ENCODE measurements at regions not wholly inside any gene's neighbourhood (a gene's known extent, or its start where the extent isn't known, plus 50 kb on each side); places are given as distances from the start of the nearest gene placed in this dataset.

DNA sequence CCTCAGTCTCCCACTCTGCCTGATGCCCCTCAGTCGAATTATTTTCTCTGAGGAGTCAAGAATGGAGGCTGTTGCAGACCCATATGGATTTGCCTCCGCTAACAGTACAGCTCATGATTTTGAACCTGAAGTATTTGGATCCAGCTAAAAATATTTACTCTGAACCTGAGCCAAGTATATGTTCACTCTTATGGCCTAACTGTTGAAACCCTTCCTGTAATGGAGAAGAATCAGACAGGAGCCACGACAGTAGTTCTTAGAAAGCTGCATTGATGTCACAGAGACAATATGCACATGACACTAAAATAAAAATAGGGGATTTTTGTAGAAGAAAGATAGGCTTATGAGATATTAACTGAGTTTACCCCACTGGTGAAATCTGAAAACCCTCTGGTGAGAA lies 1128.3 kb upstream of the FLRT2 start:
- no peak overlapping the region for H3K4me3 ChIP-seq
- no peak overlapping the region for H3K27ac ChIP-seq
- intact Hi-C loops (cut with DNase I) = no loop called here
- H3K9me3 ChIP-seq = no peaks in the 10 kb centered on the region
- no peaks in the 10 kb centered on the region for H3K36me3 ChIP-seq
- TF ChIP-seq POLR2AphosphoS5 (IDR thresholded peaks at IDR 0.05; ENCODE audit: insufficient read depth in 1 of 2, low read depth in 1 of 2) (no peak), POLR2A (IDR thresholded peaks at IDR 0.05) (no peak)
- TF ChIP-seq, protein P1, sequence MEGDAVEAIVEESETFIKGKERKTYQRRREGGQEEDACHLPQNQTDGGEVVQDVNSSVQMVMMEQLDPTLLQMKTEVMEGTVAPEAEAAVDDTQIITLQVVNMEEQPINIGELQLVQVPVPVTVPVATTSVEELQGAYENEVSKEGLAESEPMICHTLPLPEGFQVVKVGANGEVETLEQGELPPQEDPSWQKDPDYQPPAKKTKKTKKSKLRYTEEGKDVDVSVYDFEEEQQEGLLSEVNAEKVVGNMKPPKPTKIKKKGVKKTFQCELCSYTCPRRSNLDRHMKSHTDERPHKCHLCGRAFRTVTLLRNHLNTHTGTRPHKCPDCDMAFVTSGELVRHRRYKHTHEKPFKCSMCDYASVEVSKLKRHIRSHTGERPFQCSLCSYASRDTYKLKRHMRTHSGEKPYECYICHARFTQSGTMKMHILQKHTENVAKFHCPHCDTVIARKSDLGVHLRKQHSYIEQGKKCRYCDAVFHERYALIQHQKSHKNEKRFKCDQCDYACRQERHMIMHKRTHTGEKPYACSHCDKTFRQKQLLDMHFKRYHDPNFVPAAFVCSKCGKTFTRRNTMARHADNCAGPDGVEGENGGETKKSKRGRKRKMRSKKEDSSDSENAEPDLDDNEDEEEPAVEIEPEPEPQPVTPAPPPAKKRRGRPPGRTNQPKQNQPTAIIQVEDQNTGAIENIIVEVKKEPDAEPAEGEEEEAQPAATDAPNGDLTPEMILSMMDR (IDR thresholded peaks at IDR 0.05) = no peak
- H3K27me3 ChIP-seq = no peaks in the 10 kb centered on the region
- DNase-seq (ENCODE audit: extremely low spot score in 2 of 2) = no peak
- H3K4me1 ChIP-seq = no peaks in the 10 kb centered on the region

DNA sequence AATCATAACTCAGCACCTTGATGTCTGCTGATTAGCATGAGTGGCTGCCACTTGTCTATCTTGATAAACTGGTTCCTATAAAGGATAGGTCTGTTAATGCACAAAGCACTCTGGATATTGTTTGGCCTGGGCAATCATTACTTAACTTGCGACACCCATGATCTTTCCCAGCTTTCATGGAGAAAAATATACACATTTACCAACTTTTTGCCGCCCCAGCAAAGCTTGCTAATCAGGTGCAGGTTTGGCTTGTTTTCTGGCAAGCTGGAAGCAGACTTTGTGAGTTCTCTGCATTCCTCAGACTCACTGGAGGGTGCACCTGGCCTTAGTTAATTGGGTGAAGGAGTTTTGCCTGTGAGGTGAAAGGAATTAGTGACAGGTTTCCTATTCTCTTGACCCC lies 1126.4 kb upstream of the FLRT2 start:
- TF ChIP-seq, protein P1 (IDR thresholded peaks at IDR 0.05) = no peak
- TF ChIP-seq POLR2AphosphoS5 (IDR thresholded peaks at IDR 0.05; ENCODE audit: insufficient read depth in 1 of 2, low read depth in 1 of 2) = no peak
- no peak for TF ChIP-seq POLR2A (IDR thresholded peaks at IDR 0.05)
- no peaks in the 10 kb centered on the region for H3K36me3 ChIP-seq
- H3K27me3 ChIP-seq = no peaks in the 10 kb centered on the region
- intact Hi-C loops (cut with DNase I) = no loop called here
- no peak overlapping the region for H3K27ac ChIP-seq
- DNase-seq (ENCODE audit: extremely low spot score in 2 of 2) = no peak
- no peaks in the 10 kb centered on the region for H3K9me3 ChIP-seq
- no peak overlapping the region for H3K4me3 ChIP-seq
- no peaks in the 10 kb centered on the region for H3K4me1 ChIP-seq

DNA sequence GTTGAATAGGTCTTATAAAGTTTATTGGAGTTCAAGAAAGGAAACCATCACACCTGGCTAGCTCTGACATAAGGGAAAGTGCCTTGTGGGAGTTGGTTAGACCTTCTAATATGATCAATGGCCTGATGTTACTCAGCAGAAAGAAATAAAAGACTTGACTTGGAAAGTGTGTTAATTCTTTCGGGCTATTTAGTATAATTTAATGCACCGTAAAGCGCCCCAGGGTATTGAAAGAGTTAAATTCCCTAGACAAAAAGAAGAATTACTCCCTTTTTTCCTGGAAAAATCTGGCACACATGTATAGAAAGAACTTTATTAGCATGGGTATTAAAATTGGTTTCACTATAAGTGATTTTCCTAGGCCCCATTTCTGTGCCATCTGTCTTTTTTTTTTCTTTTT lies 1125.7 kb upstream of the FLRT2 start:
- Histone ChIP-seq H3K9me3 (no peaks in the 10 kb centered on the region), H3K4me1 (no peaks in the 10 kb centered on the region), H3K27ac (no peak overlapping the region), H3K27me3 (no peaks in the 10 kb centered on the region), H3K4me3 (no peak overlapping the region), H3K36me3 (no peaks in the 10 kb centered on the region)
- TF ChIP-seq POLR2A (IDR thresholded peaks at IDR 0.05) (no peak), POLR2AphosphoS5 (IDR thresholded peaks at IDR 0.05; ENCODE audit: insufficient read depth in 1 of 2, low read depth in 1 of 2) (no peak)
- TF ChIP-seq, protein P1 (IDR thresholded peaks at IDR 0.05) = no peak
- intact Hi-C loops (cut with DNase I) = no loop called here
- DNase-seq (ENCODE audit: extremely low spot score in 2 of 2) = no peak

DNA sequence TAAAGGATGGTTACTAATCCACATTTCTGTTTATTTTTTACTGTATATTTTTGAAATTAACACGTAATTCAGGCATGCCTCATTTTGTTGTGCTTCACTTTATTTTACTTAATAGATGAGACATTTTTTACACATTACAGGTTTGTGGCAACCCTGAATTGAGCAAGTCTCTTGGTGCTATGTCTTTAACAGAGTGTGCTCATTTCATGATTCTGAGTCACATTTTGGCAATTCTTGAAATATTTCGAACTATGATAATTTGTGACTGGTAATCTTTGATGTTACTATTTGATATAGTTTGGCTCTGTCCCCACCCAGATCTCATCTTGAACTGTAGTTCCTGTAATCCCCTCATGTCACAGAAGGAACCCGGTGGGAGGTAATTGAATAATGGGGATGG lies 1120.5 kb upstream of the FLRT2 start:
- Histone ChIP-seq H3K27ac (no peak overlapping the region), H3K4me1 (no peaks in the 10 kb centered on the region), H3K27me3 (no peaks in the 10 kb centered on the region), H3K4me3 (no peak overlapping the region), H3K9me3 (no peaks in the 10 kb centered on the region), H3K36me3 (no peaks in the 10 kb centered on the region)
- DNase-seq (ENCODE audit: extremely low spot score in 2 of 2) = no peak
- intact Hi-C loops (cut with DNase I) = no loop called here
- TF ChIP-seq POLR2A (IDR thresholded peaks at IDR 0.05) (no peak), POLR2AphosphoS5 (IDR thresholded peaks at IDR 0.05; ENCODE audit: insufficient read depth in 1 of 2, low read depth in 1 of 2) (no peak)
- TF ChIP-seq, protein P1 (IDR thresholded peaks at IDR 0.05) = no peak

GRCh38 chr14:84410344-84410743 lies 1119.6 kb upstream of the FLRT2 start:
- intact Hi-C loops (cut with DNase I) = no loop called here
- TF ChIP-seq, protein P1 (IDR thresholded peaks at IDR 0.05) = no peak
- TF ChIP-seq POLR2AphosphoS5 (IDR thresholded peaks at IDR 0.05; ENCODE audit: insufficient read depth in 1 of 2, low read depth in 1 of 2) (no peak), POLR2A (IDR thresholded peaks at IDR 0.05) (no peak)

More at GRCh38 chr14:84410344-84410743, 1119.6 kb upstream of the FLRT2 start:
- no peak overlapping the region for H3K27ac ChIP-seq
- DNase-seq (ENCODE audit: extremely low spot score in 2 of 2) = no peak
- no peaks in the 10 kb centered on the region for H3K9me3 ChIP-seq
- no peaks in the 10 kb centered on the region for H3K36me3 ChIP-seq
- H3K4me3 ChIP-seq = no peak overlapping the region
- no peaks in the 10 kb centered on the region for H3K4me1 ChIP-seq
- no peaks in the 10 kb centered on the region for H3K27me3 ChIP-seq

Measured in vagina (tissue), 2 donors.